A673 (cell line): ENCODE measurements at regions not wholly inside any gene's neighbourhood (a gene's known extent, or its start where the extent isn't known, plus 50 kb on each side); places are given as distances from the start of the nearest gene placed in this dataset.
"Not testable (repeated sequence)": the region's sequence is repeated elsewhere in the genome, so short reads cannot be mapped to it uniquely, and the experiment has no call there.

Experiments
- BruUV-seq: library from RNA; stranded (reverse); fragments of 400-500 nt; replicated peaks from 2 replicates; lab custom pipeline; 2021; lab: Mats Ljungman, UMichigan
- CTCF ChIA-PET: fragments of 300-600 bp; sonication (Branson Sonifier 250); formaldehyde crosslinking; loops from one replicate; lab custom pipeline; 2022; ENCODE audit warnings: antibody characterized with exemption; lab: Charles Lee
- POLR2A ChIA-PET: fragments of 300-600 bp; sonication (Branson Sonifier 250); formaldehyde crosslinking; loops from one replicate; lab custom pipeline; 2022; ENCODE audit warnings: antibody characterized with exemption; ENCODE audit not compliant: low non-redundant PET; lab: Charles Lee
- DNase-seq: peaks from one replicate; pipeline ENCODE4 v3.0.0-alpha.2; 2015; ENCODE audit warnings: low spot score
- H3K27ac ChIP-seq: fragments of 200-600 bp; sonication (generic); 2 replicates; pipeline ENCODE4 v1.5.1; 2016; ENCODE audit warnings: mixed run types, low read depth, mild to moderate bottlenecking, mixed read lengths, antibody characterized with exemption, low read length; ENCODE audit not compliant: poor library complexity, severe bottlenecking
- H3K27me3 ChIP-seq: fragments of 200-600 bp; sonication (generic); replicated peaks from 2 replicates; pipeline ENCODE4 v1.6.1; 2017; ENCODE audit warnings: mixed run types, low read depth, mild to moderate bottlenecking, mixed read lengths, antibody characterized with exemption, low read length; ENCODE audit not compliant: insufficient read depth, poor library complexity
- H3K36me3 ChIP-seq: fragments of 200-600 bp; sonication (generic); 2 replicates; pipeline ENCODE4 v1.6.1; 2016; ENCODE audit warnings: mixed run types, mild to moderate bottlenecking, mixed read lengths, antibody characterized with exemption, low read length; ENCODE audit not compliant: insufficient read depth, poor library complexity, severe bottlenecking
- H3K4me1 ChIP-seq: fragments of 200-600 bp; sonication (generic); 2 replicates; pipeline ENCODE4 v1.6.1; 2017; ENCODE audit warnings: mixed run types, mild to moderate bottlenecking, mixed read lengths, antibody characterized with exemption, low read length; ENCODE audit not compliant: insufficient read depth, poor library complexity, severe bottlenecking
- H3K4me3 ChIP-seq: fragments of 200-600 bp; sonication (generic); 2 replicates; pipeline ENCODE4 v1.5.1; 2016; ENCODE audit warnings: low read depth, mixed run types, mild to moderate bottlenecking, mixed read lengths, low read length; ENCODE audit not compliant: poor library complexity, severe bottlenecking
- H3K9me3 ChIP-seq: fragments of 200-600 bp; sonication (generic); 2 replicates; pipeline ENCODE4 v1.6.1; 2016; ENCODE audit warnings: mixed run types, low read depth, mild to moderate bottlenecking, mixed read lengths, antibody characterized with exemption, low read length; ENCODE audit not compliant: poor library complexity, severe bottlenecking
- CTCF ChIP-seq: fragments of 300-800, 200-600 bp; sonication (generic); conservative IDR thresholded peaks from 2 replicates; pipeline ENCODE4 v1.5.1; 2017; ENCODE audit warnings: low read depth, mild to moderate bottlenecking, antibody characterized with exemption, low read length, moderate library complexity, mixed read lengths
- EZH2 ChIP-seq: fragments of 200-600 bp; sonication (generic); IDR thresholded peaks from 2 replicates; pipeline ENCODE4 v1.6.1; 2017; ENCODE audit warnings: borderline replicate concordance, low read depth, mild to moderate bottlenecking, mixed read lengths, antibody characterized with exemption, low read length; ENCODE audit not compliant: poor library complexity, severe bottlenecking
- intact Hi-C: fragments of 100-400 bp; cut with micrococcal nuclease; formaldehyde crosslinking; loops from one replicate; pipeline ENCODE4 v1.10.0; 2022; ENCODE audit not compliant: unreplicated experiment

GRCh38 chrX:110532581-110532931 is 173.9 kb downstream of the RTL9 start:
- intact Hi-C loops, result no loop called here
- no peak for DNase-seq
- no peaks in the 10 kb centered on the region for H3K36me3 ChIP-seq
- CTCF ChIA-PET, result no interaction called here
- H3K27ac ChIP-seq, result no peak overlapping the region
- no TSS peak for BruUV-seq
- no peak for TF ChIP-seq CTCF
- TF ChIP-seq EZH2, result no peak
- H3K27me3 ChIP-seq, result no peaks in the 10 kb centered on the region
- POLR2A ChIA-PET, result no interaction called here
- no peak overlapping the region for H3K4me3 ChIP-seq
- no peaks in the 10 kb centered on the region for H3K9me3 ChIP-seq
- no peaks in the 10 kb centered on the region for H3K4me1 ChIP-seq

GRCh38 chrX:110536816-110537215 is 178.2 kb downstream of the RTL9 start:
- no TSS peak for BruUV-seq
- intact Hi-C loops, result no loop called here
- H3K27ac ChIP-seq, result no peak overlapping the region

GRCh38 chrX:110541266-110541665 is 182.6 kb downstream of the RTL9 start:
- no peak for DNase-seq
- ChIA-PET CTCF (no interaction called here), POLR2A (no interaction called here)
- H3K4me3 ChIP-seq, result no peak overlapping the region
- no peaks in the 10 kb centered on the region for H3K4me1 ChIP-seq
- intact Hi-C loops, result no loop called here
- TF ChIP-seq CTCF (no peak), EZH2 (no peak)
- H3K27ac ChIP-seq, result no peak overlapping the region
- H3K9me3 ChIP-seq, result no peaks in the 10 kb centered on the region
- BruUV-seq, result no TSS peak
- H3K36me3 ChIP-seq, result no peaks in the 10 kb centered on the region
- H3K27me3 ChIP-seq, result no peaks in the 10 kb centered on the region

More at GRCh38 chrX:110536816-110537215, 178.2 kb downstream of the RTL9 start:
- no peaks in the 10 kb centered on the region for H3K9me3 ChIP-seq
- H3K4me1 ChIP-seq, result no peaks in the 10 kb centered on the region
- H3K27me3 ChIP-seq, result no peaks in the 10 kb centered on the region
- TF ChIP-seq CTCF (no peak), EZH2 (no peak)
- no peaks in the 10 kb centered on the region for H3K36me3 ChIP-seq
- ChIA-PET POLR2A (no interaction called here), CTCF (no interaction called here)
- no peak overlapping the region for H3K4me3 ChIP-seq
- peak; percentile 66 for DNase-seq

GRCh38 chrX:110550854-110551253 is 192.2 kb downstream of the RTL9 start:
- POLR2A ChIA-PET, intact Hi-C loops, H3K4me3 ChIP-seq, CTCF ChIA-PET, DNase-seq, H3K36me3 ChIP-seq, H3K4me1 ChIP-seq, H3K9me3 ChIP-seq, H3K27me3 ChIP-seq, H3K27ac ChIP-seq, BruUV-seq: not testable (repeated sequence)
